Activated naive CD8-positive, alpha-beta T cell treated with anti-CD3 and anti-CD28 coated beads, Interleukin-2, amount 10 ng/mL, durations not matched to agents 7 days and 5 days (primary cell): ENCODE measurements at regions not wholly inside any gene's neighbourhood (a gene's known extent, or its start where the extent isn't known, plus 50 kb on each side); places are given as distances from the start of the nearest gene placed in this dataset.

Experiments used
- ATAC-seq: fragments of 150-1000 bp; cut with Tn5 transposase; one replicate; pipeline ENCODE4 v1.10.0; 2021; ENCODE audit warnings: low read depth, moderate library complexity
- POLR2A ChIA-PET: fragments of 350-600 bp; sonication (Branson Sonifier 250); formaldehyde crosslinking; loops from one replicate; lab custom pipeline; 2021; ENCODE audit warnings: antibody characterized with exemption; lab: Charles Lee
- DNase-seq: peaks from one replicate; pipeline ENCODE4 v3.0.0; 2021
- H3K27ac Mint-ChIP-seq: one replicate; pipeline ENCODE4 v1.8.0; 2022; ENCODE audit warnings: mild to moderate bottlenecking, mixed read lengths
- H3K27me3 Mint-ChIP-seq: one replicate; pipeline ENCODE4 v1.8.0; 2022; ENCODE audit warnings: mild to moderate bottlenecking, moderate library complexity, mixed read lengths
- H3K36me3 Mint-ChIP-seq: one replicate; pipeline ENCODE4 v1.8.0; 2021; ENCODE audit warnings: mild to moderate bottlenecking, mixed read lengths
- H3K4me1 Mint-ChIP-seq: one replicate; pipeline ENCODE4 v1.8.0; 2021; ENCODE audit warnings: mixed read lengths
- H3K4me3 Mint-ChIP-seq: one replicate; pipeline ENCODE4 v1.8.0; 2022; ENCODE audit warnings: mild to moderate bottlenecking, moderate library complexity, mixed read lengths
- H3K9me3 Mint-ChIP-seq: one replicate; pipeline ENCODE4 v1.8.0; 2021; ENCODE audit warnings: mixed read lengths

DNA sequence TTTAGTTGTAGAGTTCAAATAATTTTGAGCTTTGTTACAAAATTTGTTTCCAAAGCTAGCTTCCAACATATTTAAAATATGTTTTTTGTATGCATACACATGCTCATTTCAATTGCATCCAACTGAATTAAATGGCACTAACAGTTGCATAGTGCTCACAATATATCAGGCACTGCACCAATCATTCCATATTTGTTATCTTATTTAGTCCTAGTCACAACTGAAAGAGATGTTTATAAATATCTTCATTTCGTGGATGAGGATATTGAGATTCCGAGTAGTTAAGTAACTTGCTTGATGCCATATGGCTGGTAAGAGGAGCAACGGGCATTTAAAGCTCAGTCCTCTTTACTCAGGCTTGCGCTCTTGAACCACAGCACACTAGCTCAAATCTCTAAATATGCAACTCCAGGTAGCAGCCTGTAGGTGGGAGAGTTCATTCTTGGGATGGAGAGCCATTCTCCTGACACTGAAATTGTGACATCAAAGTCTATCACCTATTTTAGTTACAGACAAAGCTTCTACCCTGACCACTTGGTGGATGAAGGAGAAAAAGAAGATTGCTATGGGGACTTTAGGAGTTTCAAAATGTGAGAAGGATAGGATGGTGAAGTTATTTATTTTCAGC, 118.0 kb upstream of the CA10 start:
- H3K4me3 Mint-ChIP-seq, result no peak overlapping the region
- no peaks in the 10 kb centered on the region for H3K27me3 Mint-ChIP-seq
- no peak overlapping the region for H3K27ac Mint-ChIP-seq
- POLR2A ChIA-PET, result no interaction called here
- H3K4me1 Mint-ChIP-seq, result no peaks in the 10 kb centered on the region
- H3K36me3 Mint-ChIP-seq, result no peaks in the 10 kb centered on the region
- ATAC-seq, result no peak
- no peak for DNase-seq
- H3K9me3 Mint-ChIP-seq, result no peaks in the 10 kb centered on the region

- H3K9me3 Mint-ChIP-seq, result peaks cover 1% of the 10 kb centered on the region
- H3K4me3 Mint-ChIP-seq, result no peak overlapping the region
- POLR2A ChIA-PET, result no interaction called here
- no peaks in the 10 kb centered on the region for H3K4me1 Mint-ChIP-seq
- H3K27ac Mint-ChIP-seq, result no peak overlapping the region
- DNase-seq, result no peak
- no peak for ATAC-seq
- H3K36me3 Mint-ChIP-seq, result no peaks in the 10 kb centered on the region
- no peaks in the 10 kb centered on the region for H3K27me3 Mint-ChIP-seq
Observed at GRCh38 chr17:52271781-52272180, 113.3 kb upstream of the CA10 start.

DNA sequence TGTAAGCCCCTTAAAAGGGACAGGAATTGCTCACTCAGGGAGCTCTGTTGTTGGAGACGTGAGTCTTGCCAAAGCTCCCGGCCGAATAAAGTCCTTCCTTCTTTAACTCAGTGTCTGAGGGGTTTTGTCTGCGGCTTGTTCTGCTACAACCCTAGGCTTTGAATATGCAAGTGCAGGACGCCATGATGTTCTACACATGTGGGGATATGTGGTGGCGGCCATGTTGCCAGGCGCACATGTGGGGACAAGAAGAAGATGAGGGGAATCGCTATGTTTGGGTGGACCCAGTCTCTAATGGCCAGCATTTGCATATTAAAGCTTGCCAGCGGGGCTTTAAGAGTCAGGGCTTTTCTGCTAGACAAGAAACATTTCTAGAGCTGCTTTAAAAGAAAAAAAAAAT, 96.8 kb upstream of the CA10 start:
- ATAC-seq (no peak), DNase-seq (no peak)
- Mint-ChIP-seq H3K9me3 (no peaks in the 10 kb centered on the region), H3K27me3 (no peaks in the 10 kb centered on the region), H3K4me3 (no peak overlapping the region), H3K4me1 (no peaks in the 10 kb centered on the region), H3K27ac (no peak overlapping the region), H3K36me3 (no peaks in the 10 kb centered on the region)
- POLR2A ChIA-PET, result no interaction called here

GRCh38 chr17:52244689-52245088, 86.2 kb upstream of the CA10 start:
- Mint-ChIP-seq H3K36me3 (no peaks in the 10 kb centered on the region), H3K4me1 (no peaks in the 10 kb centered on the region), H3K9me3 (no peaks in the 10 kb centered on the region), H3K27ac (no peak overlapping the region), H3K27me3 (no peaks in the 10 kb centered on the region), H3K4me3 (no peak overlapping the region)
- no peak for DNase-seq
- no peak for ATAC-seq
- POLR2A ChIA-PET, result no interaction called here

- Mint-ChIP-seq H3K36me3 (no peaks in the 10 kb centered on the region), H3K27ac (no peak overlapping the region), H3K27me3 (no peaks in the 10 kb centered on the region), H3K4me3 (no peak overlapping the region), H3K4me1 (no peaks in the 10 kb centered on the region), H3K9me3 (peaks cover 2% of the 10 kb centered on the region)
- DNase-seq, result no peak
- POLR2A ChIA-PET, result no interaction called here
- ATAC-seq, result no peak
Observed at GRCh38 chr17:52242268-52242667, 83.8 kb upstream of the CA10 start.

DNA sequence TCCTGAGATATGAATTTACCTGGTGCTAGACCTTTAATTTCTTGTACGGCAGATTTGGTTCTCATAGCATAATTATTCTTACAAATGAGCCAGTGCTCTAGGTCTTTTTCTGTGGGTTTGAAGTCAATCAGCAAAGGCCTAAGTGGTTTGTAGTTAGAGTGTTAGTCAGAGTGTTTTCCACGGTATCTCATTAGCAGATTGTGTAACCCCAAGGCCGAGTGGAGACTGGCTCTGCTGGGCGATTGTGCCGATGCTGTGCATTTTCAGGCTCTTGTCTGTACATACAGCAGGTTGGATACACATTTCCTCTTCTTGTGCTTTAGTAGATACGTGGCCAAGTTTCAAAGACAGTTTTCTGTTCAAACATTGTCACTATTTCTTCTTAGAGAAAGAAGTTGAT, 78.6 kb upstream of the CA10 start:
- no peaks in the 10 kb centered on the region for H3K4me1 Mint-ChIP-seq
- H3K9me3 Mint-ChIP-seq, result peaks cover 2% of the 10 kb centered on the region
- no peak overlapping the region for H3K4me3 Mint-ChIP-seq
- ATAC-seq, result no peak
- no peak for DNase-seq
- H3K36me3 Mint-ChIP-seq, result no peaks in the 10 kb centered on the region
- H3K27ac Mint-ChIP-seq, result no peak overlapping the region
- POLR2A ChIA-PET, result no interaction called here
- no peaks in the 10 kb centered on the region for H3K27me3 Mint-ChIP-seq

DNA sequence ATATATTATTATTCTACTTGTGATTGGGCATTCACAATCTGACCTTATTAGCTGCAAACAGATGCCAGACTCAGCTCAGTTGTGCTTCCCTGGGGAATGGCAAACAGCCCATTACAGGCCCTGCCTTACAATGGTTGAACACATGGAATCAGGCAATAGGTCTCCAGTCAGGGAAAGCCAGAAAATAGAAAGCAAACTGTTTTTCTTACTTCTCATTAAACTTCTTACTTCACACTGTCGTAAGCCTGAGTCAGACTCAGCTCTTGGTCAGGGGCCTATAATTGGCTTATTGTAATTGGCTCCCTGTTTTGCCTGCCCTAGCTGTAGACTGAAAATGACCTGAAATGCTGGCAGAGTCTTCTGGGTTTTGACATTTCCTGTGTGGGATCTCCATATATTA, 77.0 kb upstream of the CA10 start:
- Mint-ChIP-seq H3K27ac (no peak overlapping the region), H3K4me3 (no peak overlapping the region), H3K9me3 (peaks cover 2% of the 10 kb centered on the region), H3K4me1 (no peaks in the 10 kb centered on the region), H3K36me3 (no peaks in the 10 kb centered on the region), H3K27me3 (no peaks in the 10 kb centered on the region)
- no peak for ATAC-seq
- no peak for DNase-seq
- POLR2A ChIA-PET, result no interaction called here

DNA sequence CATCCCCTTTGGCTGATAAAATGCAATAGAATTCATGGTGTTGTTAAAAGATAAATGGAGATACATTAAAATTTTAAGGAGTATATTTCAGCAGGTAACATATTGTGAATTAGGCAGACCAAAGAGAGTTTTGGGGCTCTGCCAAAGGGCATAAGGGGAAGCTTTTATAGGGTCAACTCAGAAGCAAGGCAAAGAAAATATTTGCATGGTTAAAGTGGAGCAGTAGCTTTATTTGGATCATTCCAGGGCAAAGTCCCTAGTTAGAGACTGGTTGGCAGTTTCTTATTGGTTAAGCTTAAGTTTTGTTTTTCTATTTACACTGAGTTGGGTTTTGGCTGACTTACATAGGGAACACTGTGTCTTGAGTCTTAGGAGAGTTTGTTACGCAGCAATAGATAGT, 75.1 kb upstream of the CA10 start:
- H3K9me3 Mint-ChIP-seq, result peaks cover under 1% of the 10 kb centered on the region
- H3K27me3 Mint-ChIP-seq, result no peaks in the 10 kb centered on the region
- no peak overlapping the region for H3K27ac Mint-ChIP-seq
- H3K4me3 Mint-ChIP-seq, result no peak overlapping the region
- ATAC-seq (no peak), DNase-seq (no peak)
- H3K4me1 Mint-ChIP-seq, result no peaks in the 10 kb centered on the region
- H3K36me3 Mint-ChIP-seq, result no peaks in the 10 kb centered on the region
- POLR2A ChIA-PET, result no interaction called here

DNA sequence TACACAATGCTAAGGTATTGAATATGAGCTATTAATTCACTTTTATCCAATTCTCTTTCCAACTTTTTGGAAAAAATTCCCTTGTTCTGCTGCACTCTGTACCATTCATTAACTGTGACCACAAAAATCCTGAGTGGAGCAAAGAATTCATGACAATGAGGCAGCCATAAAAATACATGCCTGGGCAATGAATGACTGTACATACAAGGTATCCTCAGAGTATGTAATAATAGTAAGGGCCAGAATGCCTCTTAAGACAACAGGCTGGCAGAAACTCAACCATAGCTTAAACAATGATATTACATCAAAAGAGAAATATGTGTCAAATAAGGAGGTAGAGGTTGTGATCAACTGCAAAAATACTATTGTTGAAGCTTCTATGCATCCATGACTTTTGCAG, 74.7 kb upstream of the CA10 start:
- ATAC-seq (no peak), DNase-seq (no peak)
- POLR2A ChIA-PET, result no interaction called here
- no peaks in the 10 kb centered on the region for H3K36me3 Mint-ChIP-seq
- no peak overlapping the region for H3K4me3 Mint-ChIP-seq
- no peak overlapping the region for H3K27ac Mint-ChIP-seq
- no peaks in the 10 kb centered on the region for H3K27me3 Mint-ChIP-seq
- no peaks in the 10 kb centered on the region for H3K4me1 Mint-ChIP-seq
- no peaks in the 10 kb centered on the region for H3K9me3 Mint-ChIP-seq

DNA sequence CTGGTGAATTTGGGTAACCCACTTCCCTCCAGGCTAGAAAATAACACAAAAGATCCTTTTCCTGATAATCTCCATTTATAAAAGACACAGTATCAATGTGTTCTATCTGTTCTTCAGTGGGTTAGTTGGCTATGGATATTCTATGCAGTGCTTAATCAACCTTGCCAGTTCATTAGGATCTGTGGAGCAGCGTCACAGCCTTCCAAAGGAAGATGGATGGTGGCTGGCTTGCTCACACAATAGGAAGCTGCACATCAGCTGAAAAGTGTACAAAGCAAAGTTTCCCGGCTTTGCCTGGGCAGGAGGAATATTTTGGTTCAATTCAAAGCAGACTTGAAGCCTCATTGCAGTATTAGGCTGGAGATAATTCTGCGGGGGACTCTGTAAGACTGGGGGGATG, 70.3 kb upstream of the CA10 start:
- Mint-ChIP-seq H3K4me3 (no peak overlapping the region), H3K9me3 (no peaks in the 10 kb centered on the region), H3K27me3 (peaks cover 2% of the 10 kb centered on the region), H3K4me1 (no peaks in the 10 kb centered on the region), H3K36me3 (no peaks in the 10 kb centered on the region), H3K27ac (no peak overlapping the region)
- DNase-seq (no peak), ATAC-seq (no peak)
- POLR2A ChIA-PET, result no interaction called here

GRCh38 chr17:52227926-52228325, 69.4 kb upstream of the CA10 start:
- Mint-ChIP-seq H3K27ac (no peak overlapping the region), H3K36me3 (no peaks in the 10 kb centered on the region), H3K4me3 (no peak overlapping the region), H3K27me3 (peaks cover 2% of the 10 kb centered on the region), H3K9me3 (no peaks in the 10 kb centered on the region), H3K4me1 (no peaks in the 10 kb centered on the region)
- ATAC-seq, result no peak
- POLR2A ChIA-PET, result no interaction called here
- no peak for DNase-seq

- DNase-seq (no peak), ATAC-seq (no peak)
- Mint-ChIP-seq H3K27me3 (peaks cover 5% of the 10 kb centered on the region), H3K4me3 (no peak overlapping the region), H3K9me3 (no peaks in the 10 kb centered on the region), H3K36me3 (no peaks in the 10 kb centered on the region), H3K27ac (no peak overlapping the region), H3K4me1 (no peaks in the 10 kb centered on the region)
- POLR2A ChIA-PET, result no interaction called here
Observed at GRCh38 chr17:52213451-52213850, 54.9 kb upstream of the CA10 start.

DNA sequence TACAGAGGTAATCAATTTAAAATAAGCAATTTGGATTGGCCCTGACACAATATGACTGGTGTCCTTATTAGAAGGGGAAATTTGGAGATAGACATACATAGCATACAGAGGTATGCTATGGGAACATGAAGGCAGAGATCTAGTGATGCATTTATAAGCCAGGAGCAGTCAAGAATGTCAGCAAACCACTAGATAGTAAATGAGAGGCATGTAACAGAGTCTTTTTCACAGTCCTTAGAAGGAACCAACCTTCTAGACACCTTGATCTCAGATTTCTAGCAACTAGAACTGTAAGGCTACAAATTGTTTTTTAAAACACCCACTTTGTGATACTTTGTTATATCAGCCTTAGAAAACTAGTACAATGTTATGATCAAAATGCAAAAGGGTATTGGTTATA, 54.3 kb upstream of the CA10 start:
- H3K27ac Mint-ChIP-seq, result no peak overlapping the region
- peaks cover 5% of the 10 kb centered on the region for H3K27me3 Mint-ChIP-seq
- ATAC-seq (no peak), DNase-seq (no peak)
- POLR2A ChIA-PET, result no interaction called here
- H3K4me3 Mint-ChIP-seq, result no peak overlapping the region
- no peaks in the 10 kb centered on the region for H3K36me3 Mint-ChIP-seq
- no peaks in the 10 kb centered on the region for H3K9me3 Mint-ChIP-seq
- H3K4me1 Mint-ChIP-seq, result no peaks in the 10 kb centered on the region

- POLR2A ChIA-PET, result no interaction called here
- Mint-ChIP-seq H3K27me3 (peaks cover 3% of the 10 kb centered on the region), H3K4me3 (no peak overlapping the region), H3K27ac (no peak overlapping the region), H3K36me3 (no peaks in the 10 kb centered on the region), H3K9me3 (no peaks in the 10 kb centered on the region), H3K4me1 (no peaks in the 10 kb centered on the region)
- no peak for ATAC-seq
- DNase-seq, result no peak
Observed at GRCh38 chr17:52209507-52209906, 51.0 kb upstream of the CA10 start.
